ENCODE measurements at regions not wholly inside any gene's neighbourhood (a gene's known extent, or its start where the extent isn't known, plus 50 kb on each side); places are given as distances from the start of the nearest gene placed in this dataset.

- DNase-seq (no peak), ATAC-seq (no peak)
- no peaks in the 10 kb centered on the region for H3K9me3 ChIP-seq (ENCODE audit: control insufficient read depth, insufficient read depth, low read length)
- 93% methylated on average over 4 of the region's 5 CpGs for WGBS (ENCODE audit: insufficient coverage)
- H3K4me1 ChIP-seq (ENCODE audit: control insufficient read depth, insufficient read depth, low read length), result no peaks in the 10 kb centered on the region
- Mint-ChIP-seq H3K4me3 (no peak overlapping the region), H3K36me3 (no peaks in the 10 kb centered on the region), H3K4me1 (no peaks in the 10 kb centered on the region), H3K9me3 (peaks cover 4 to 7% of the 10 kb centered on the region in 2 donors), H3K27ac (no peak overlapping the region), H3K27me3 (ENCODE audit: low read depth in 2 of 2) (no peaks in the 10 kb centered on the region)
- H3K36me3 ChIP-seq (ENCODE audit: control insufficient read depth, insufficient read depth, low read length), result no peaks in the 10 kb centered on the region
- H3K27ac ChIP-seq (ENCODE audit: low read length), result no peak overlapping the region
- H3K27me3 ChIP-seq (ENCODE audit: control insufficient read depth, insufficient read depth, low read length), result no peaks in the 10 kb centered on the region
- intact Hi-C loops (cut with micrococcal nuclease), result no loop called here
- no peak overlapping the region for H3K4me3 ChIP-seq (ENCODE audit: low read length)
- TF ChIP-seq CTCF (IDR thresholded peaks at IDR 0.05), result no peak
Observed at GRCh38 chr21:24118738-24119459, 1488.4 kb downstream of the MRPL39 start.

DNA sequence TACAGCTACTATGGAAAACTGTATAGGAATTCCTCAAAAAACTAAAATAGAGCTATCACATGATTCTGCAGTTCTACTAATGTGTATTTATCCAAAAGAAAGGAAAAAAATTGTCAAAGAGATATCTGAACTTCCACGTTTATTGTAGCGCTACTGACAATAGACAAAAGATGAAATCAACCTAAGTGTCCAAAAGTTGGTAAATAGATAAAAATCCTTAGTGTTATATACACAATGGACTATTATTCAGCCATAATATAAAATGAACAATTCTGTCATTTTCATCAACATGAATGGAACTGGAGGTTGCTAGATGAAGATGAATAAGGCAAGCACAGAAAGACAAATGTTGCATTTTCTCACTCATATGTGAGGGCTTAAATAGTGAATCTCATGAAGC lies 1492.1 kb downstream of the MRPL39 start:
- no peak for ATAC-seq
- DNase-seq, result no peak
- Histone ChIP-seq H3K27me3 (ENCODE audit: control insufficient read depth, insufficient read depth, low read length) (no peaks in the 10 kb centered on the region), H3K9me3 (ENCODE audit: control insufficient read depth, insufficient read depth, low read length) (no peaks in the 10 kb centered on the region), H3K4me1 (ENCODE audit: control insufficient read depth, insufficient read depth, low read length) (no peaks in the 10 kb centered on the region), H3K27ac (ENCODE audit: low read length) (no peak overlapping the region), H3K4me3 (ENCODE audit: low read length) (no peak overlapping the region), H3K36me3 (ENCODE audit: control insufficient read depth, insufficient read depth, low read length) (no peaks in the 10 kb centered on the region)
- Mint-ChIP-seq H3K9me3 (peaks cover 6 to 7% of the 10 kb centered on the region in 2 donors), H3K27me3 (ENCODE audit: low read depth in 2 of 2) (no peaks in the 10 kb centered on the region), H3K27ac (no peak overlapping the region), H3K36me3 (no peaks in the 10 kb centered on the region), H3K4me3 (no peak overlapping the region), H3K4me1 (no peaks in the 10 kb centered on the region)
- no peak for TF ChIP-seq CTCF (IDR thresholded peaks at IDR 0.05)
- no CpG with 5 or more reads among the region's 2 CpGs for WGBS (ENCODE audit: insufficient coverage)
- intact Hi-C loops (cut with micrococcal nuclease), result no loop called here

GRCh38 chr21:24112020-24112419 lies 1495.3 kb downstream of the MRPL39 start:
- Mint-ChIP-seq H3K27ac (no peak overlapping the region), H3K4me1 (no peaks in the 10 kb centered on the region), H3K9me3 (peaks cover 4 to 5% of the 10 kb centered on the region in 2 donors), H3K4me3 (no peak overlapping the region), H3K27me3 (ENCODE audit: low read depth in 2 of 2) (no peaks in the 10 kb centered on the region), H3K36me3 (no peaks in the 10 kb centered on the region)
- Histone ChIP-seq H3K27ac (ENCODE audit: low read length) (no peak overlapping the region), H3K4me3 (ENCODE audit: low read length) (no peak overlapping the region), H3K27me3 (ENCODE audit: control insufficient read depth, insufficient read depth, low read length) (no peaks in the 10 kb centered on the region), H3K36me3 (ENCODE audit: control insufficient read depth, insufficient read depth, low read length) (no peaks in the 10 kb centered on the region), H3K4me1 (ENCODE audit: control insufficient read depth, insufficient read depth, low read length) (no peaks in the 10 kb centered on the region), H3K9me3 (ENCODE audit: control insufficient read depth, insufficient read depth, low read length) (no peaks in the 10 kb centered on the region)
- intact Hi-C loops (cut with micrococcal nuclease), result no loop called here
- TF ChIP-seq CTCF (IDR thresholded peaks at IDR 0.05), result no peak
- 47% methylated on average over 4 of the region's 5 CpGs for WGBS (ENCODE audit: insufficient coverage)
- DNase-seq, result no peak
- ATAC-seq, result no peak

GRCh38 chr21:24110846-24111245 lies 1496.4 kb downstream of the MRPL39 start:
- Mint-ChIP-seq H3K4me1 (no peaks in the 10 kb centered on the region), H3K27ac (no peak overlapping the region), H3K9me3 (peaks cover 2 to 4% of the 10 kb centered on the region in 2 donors), H3K27me3 (ENCODE audit: low read depth in 2 of 2) (no peaks in the 10 kb centered on the region), H3K36me3 (no peaks in the 10 kb centered on the region), H3K4me3 (no peak overlapping the region)
- Histone ChIP-seq H3K4me1 (ENCODE audit: control insufficient read depth, insufficient read depth, low read length) (no peaks in the 10 kb centered on the region), H3K4me3 (ENCODE audit: low read length) (no peak overlapping the region), H3K9me3 (ENCODE audit: control insufficient read depth, insufficient read depth, low read length) (no peaks in the 10 kb centered on the region), H3K36me3 (ENCODE audit: control insufficient read depth, insufficient read depth, low read length) (no peaks in the 10 kb centered on the region), H3K27me3 (ENCODE audit: control insufficient read depth, insufficient read depth, low read length) (no peaks in the 10 kb centered on the region), H3K27ac (ENCODE audit: low read length) (no peak overlapping the region)
- DNase-seq (no peak), ATAC-seq (no peak)
- no peak for TF ChIP-seq CTCF (IDR thresholded peaks at IDR 0.05)
- intact Hi-C loops (cut with micrococcal nuclease), result no loop called here

All from natural killer cell (primary cell).